Activated naive CD4-positive, alpha-beta T cell treated with anti-CD3 and anti-CD28 coated beads, Interleukin-2, amount 10 ng/mL, durations not matched to agents 7 days and 5 days (primary cell): ENCODE measurements at regions not wholly inside any gene's neighbourhood (a gene's known extent, or its start where the extent isn't known, plus 50 kb on each side); places are given as distances from the start of the nearest gene placed in this dataset.

Experiments used
- CTCF ChIA-PET: fragments of 350-600 bp; sonication (Branson Sonifier 250); formaldehyde crosslinking; loops from one replicate; lab custom pipeline; 2021; ENCODE audit warnings: antibody characterized with exemption; lab: Charles Lee
- DNase-seq: peaks from one replicate; pipeline ENCODE4 v3.0.0-alpha.2; 2020
- H3K27ac Mint-ChIP-seq: one replicate; pipeline ENCODE4 v1.8.0; 2021; ENCODE audit warnings: mild to moderate bottlenecking, moderate library complexity, mixed read lengths
- H3K27me3 Mint-ChIP-seq: one replicate; pipeline ENCODE4 v1.8.0; 2021; ENCODE audit warnings: mild to moderate bottlenecking, mixed read lengths
- H3K36me3 Mint-ChIP-seq: one replicate; pipeline ENCODE4 v1.8.0; 2021; ENCODE audit warnings: mixed read lengths
- H3K4me1 Mint-ChIP-seq: one replicate; pipeline ENCODE4 v1.8.0; 2021; ENCODE audit warnings: mixed read lengths
- H3K4me3 Mint-ChIP-seq: one replicate; pipeline ENCODE4 v1.8.0; 2021; ENCODE audit warnings: mild to moderate bottlenecking, moderate library complexity, mixed read lengths
- H3K9me3 Mint-ChIP-seq: one replicate; pipeline ENCODE4 v1.8.0; 2021; ENCODE audit warnings: mixed read lengths

- H3K4me1 Mint-ChIP-seq = no peaks in the 10 kb centered on the region
- H3K36me3 Mint-ChIP-seq = no peaks in the 10 kb centered on the region
- H3K27ac Mint-ChIP-seq = no peak overlapping the region
- peaks cover 7% of the 10 kb centered on the region for H3K9me3 Mint-ChIP-seq
- H3K4me3 Mint-ChIP-seq = no peak overlapping the region
- CTCF ChIA-PET = interaction anchor here (0.6 kb wide), 1 partner anchor 184 kb away, joined by 4 read pairs; no protein-coding TSS in a partner anchor
- DNase-seq = no peak
- no peaks in the 10 kb centered on the region for H3K27me3 Mint-ChIP-seq
Measured at GRCh38 chr16:63602206-63602927, 1519.5 kb downstream of the CDH11 start.

- DNase-seq = no peak
- peaks cover 13% of the 10 kb centered on the region for H3K9me3 Mint-ChIP-seq
- H3K36me3 Mint-ChIP-seq = no peaks in the 10 kb centered on the region
- no peak overlapping the region for H3K27ac Mint-ChIP-seq
- no peaks in the 10 kb centered on the region for H3K4me1 Mint-ChIP-seq
- H3K27me3 Mint-ChIP-seq = no peaks in the 10 kb centered on the region
- no peak overlapping the region for H3K4me3 Mint-ChIP-seq
- CTCF ChIA-PET = no interaction called here
Measured at GRCh38 chr16:63596716-63597115, 1525.1 kb downstream of the CDH11 start.

GRCh38 chr16:63592852-63593251 lies 1529.0 kb downstream of the CDH11 start:
- DNase-seq = no peak
- CTCF ChIA-PET = no interaction called here
- H3K4me1 Mint-ChIP-seq = no peaks in the 10 kb centered on the region
- H3K4me3 Mint-ChIP-seq = no peak overlapping the region
- H3K36me3 Mint-ChIP-seq = no peaks in the 10 kb centered on the region
- no peak overlapping the region for H3K27ac Mint-ChIP-seq
- peaks cover 16% of the 10 kb centered on the region for H3K9me3 Mint-ChIP-seq
- no peaks in the 10 kb centered on the region for H3K27me3 Mint-ChIP-seq

GRCh38 chr16:63581570-63581969 lies 1540.3 kb downstream of the CDH11 start:
- H3K4me1 Mint-ChIP-seq = no peaks in the 10 kb centered on the region
- no peak for DNase-seq
- CTCF ChIA-PET = interaction anchor here (0.5 kb wide), 1 partner anchor 150 kb away, joined by 3 read pairs; no protein-coding TSS in a partner anchor
- H3K4me3 Mint-ChIP-seq = no peak overlapping the region
- peaks cover 5% of the 10 kb centered on the region for H3K9me3 Mint-ChIP-seq
- no peak overlapping the region for H3K27ac Mint-ChIP-seq
- no peaks in the 10 kb centered on the region for H3K36me3 Mint-ChIP-seq
- no peaks in the 10 kb centered on the region for H3K27me3 Mint-ChIP-seq

- CTCF ChIA-PET = no interaction called here
- peaks cover 11% of the 10 kb centered on the region for H3K9me3 Mint-ChIP-seq
- H3K4me3 Mint-ChIP-seq = no peak overlapping the region
- no peak for DNase-seq
- H3K27ac Mint-ChIP-seq = no peak overlapping the region
- H3K4me1 Mint-ChIP-seq = no peaks in the 10 kb centered on the region
- no peaks in the 10 kb centered on the region for H3K27me3 Mint-ChIP-seq
- H3K36me3 Mint-ChIP-seq = no peaks in the 10 kb centered on the region
Measured at GRCh38 chr16:63578791-63579190, 1542.6 kb upstream of the CDH8 start.

- H3K4me1 Mint-ChIP-seq = no peaks in the 10 kb centered on the region
- no peak overlapping the region for H3K27ac Mint-ChIP-seq
- CTCF ChIA-PET = no interaction called here
- DNase-seq = no peak
- H3K4me3 Mint-ChIP-seq = no peak overlapping the region
- H3K9me3 Mint-ChIP-seq = peaks cover 10% of the 10 kb centered on the region
- no peaks in the 10 kb centered on the region for H3K27me3 Mint-ChIP-seq
- H3K36me3 Mint-ChIP-seq = no peaks in the 10 kb centered on the region
Measured at GRCh38 chr16:63577891-63578290, 1541.7 kb upstream of the CDH8 start.

- peaks cover 13% of the 10 kb centered on the region for H3K9me3 Mint-ChIP-seq
- CTCF ChIA-PET = no interaction called here
- no peaks in the 10 kb centered on the region for H3K4me1 Mint-ChIP-seq
- H3K36me3 Mint-ChIP-seq = no peaks in the 10 kb centered on the region
- no peak for DNase-seq
- no peak overlapping the region for H3K27ac Mint-ChIP-seq
- H3K27me3 Mint-ChIP-seq = no peaks in the 10 kb centered on the region
- no peak overlapping the region for H3K4me3 Mint-ChIP-seq
Measured at GRCh38 chr16:63575041-63575440, 1538.8 kb upstream of the CDH8 start.

- Mint-ChIP-seq H3K4me1 (no peaks in the 10 kb centered on the region), H3K9me3 (peaks cover 10% of the 10 kb centered on the region), H3K4me3 (no peak overlapping the region), H3K27ac (no peak overlapping the region), H3K27me3 (no peaks in the 10 kb centered on the region), H3K36me3 (no peaks in the 10 kb centered on the region)
- DNase-seq = no peak
- CTCF ChIA-PET = no interaction called here
Measured at GRCh38 chr16:63568164-63568563, 1531.9 kb upstream of the CDH8 start.

- Mint-ChIP-seq H3K4me3 (no peak overlapping the region), H3K27me3 (no peaks in the 10 kb centered on the region), H3K9me3 (peaks cover 14% of the 10 kb centered on the region), H3K27ac (no peak overlapping the region), H3K4me1 (no peaks in the 10 kb centered on the region), H3K36me3 (no peaks in the 10 kb centered on the region)
- no peak for DNase-seq
- CTCF ChIA-PET = no interaction called here
Measured at GRCh38 chr16:63563819-63564505, 1527.7 kb upstream of the CDH8 start.

GRCh38 chr16:63553980-63554379 lies 1517.7 kb upstream of the CDH8 start:
- CTCF ChIA-PET = no interaction called here
- Mint-ChIP-seq H3K9me3 (peaks cover 17% of the 10 kb centered on the region), H3K4me1 (no peaks in the 10 kb centered on the region), H3K36me3 (no peaks in the 10 kb centered on the region), H3K27ac (no peak overlapping the region), H3K4me3 (no peak overlapping the region), H3K27me3 (no peaks in the 10 kb centered on the region)
- no peak for DNase-seq

- H3K4me1 Mint-ChIP-seq = no peaks in the 10 kb centered on the region
- DNase-seq = no peak
- H3K9me3 Mint-ChIP-seq = peaks cover 7% of the 10 kb centered on the region
- no peak overlapping the region for H3K27ac Mint-ChIP-seq
- H3K4me3 Mint-ChIP-seq = no peak overlapping the region
- no peaks in the 10 kb centered on the region for H3K36me3 Mint-ChIP-seq
- H3K27me3 Mint-ChIP-seq = no peaks in the 10 kb centered on the region
- CTCF ChIA-PET = no interaction called here
Measured at GRCh38 chr16:63539276-63539675, 1503.0 kb upstream of the CDH8 start.

GRCh38 chr16:63530974-63531373 lies 1494.7 kb upstream of the CDH8 start:
- CTCF ChIA-PET = no interaction called here
- Mint-ChIP-seq H3K9me3 (peaks cover 22% of the 10 kb centered on the region), H3K36me3 (no peaks in the 10 kb centered on the region), H3K27me3 (no peaks in the 10 kb centered on the region), H3K4me3 (no peak overlapping the region), H3K27ac (no peak overlapping the region), H3K4me1 (no peaks in the 10 kb centered on the region)
- no peak for DNase-seq

- H3K9me3 Mint-ChIP-seq = peaks cover 22% of the 10 kb centered on the region
- CTCF ChIA-PET = no interaction called here
- no peaks in the 10 kb centered on the region for H3K27me3 Mint-ChIP-seq
- DNase-seq = no peak
- no peaks in the 10 kb centered on the region for H3K4me1 Mint-ChIP-seq
- no peak overlapping the region for H3K27ac Mint-ChIP-seq
- H3K4me3 Mint-ChIP-seq = no peak overlapping the region
- H3K36me3 Mint-ChIP-seq = no peaks in the 10 kb centered on the region
Measured at GRCh38 chr16:63530208-63530607, 1494.0 kb upstream of the CDH8 start.

GRCh38 chr16:63527404-63527803 lies 1491.2 kb upstream of the CDH8 start:
- Mint-ChIP-seq H3K36me3 (no peaks in the 10 kb centered on the region), H3K27me3 (no peaks in the 10 kb centered on the region), H3K4me1 (no peaks in the 10 kb centered on the region), H3K4me3 (no peak overlapping the region), H3K27ac (no peak overlapping the region), H3K9me3 (peaks cover 23% of the 10 kb centered on the region)
- no peak for DNase-seq
- CTCF ChIA-PET = no interaction called here

GRCh38 chr16:63516394-63516793 lies 1480.2 kb upstream of the CDH8 start:
- CTCF ChIA-PET = no interaction called here
- Mint-ChIP-seq H3K4me1 (no peaks in the 10 kb centered on the region), H3K4me3 (no peak overlapping the region), H3K36me3 (no peaks in the 10 kb centered on the region), H3K9me3 (peaks cover 5% of the 10 kb centered on the region), H3K27me3 (no peaks in the 10 kb centered on the region), H3K27ac (no peak overlapping the region)
- no peak for DNase-seq
